Femur (tissue), 1 donor: ENCODE measurements at regions not wholly inside any gene's neighbourhood (a gene's known extent, or its start where the extent isn't known, plus 50 kb on each side); places are given as distances from the start of the nearest gene placed in this dataset.

ENCODE experiments used
- DNase-seq: peaks from one replicate; pipeline ENCODE4 v3.0.0-alpha.2; 2017

GRCh38 chr14:104444159-104445030 lies 135.2 kb upstream of the C14orf180 start:
- no peak for DNase-seq

DNA sequence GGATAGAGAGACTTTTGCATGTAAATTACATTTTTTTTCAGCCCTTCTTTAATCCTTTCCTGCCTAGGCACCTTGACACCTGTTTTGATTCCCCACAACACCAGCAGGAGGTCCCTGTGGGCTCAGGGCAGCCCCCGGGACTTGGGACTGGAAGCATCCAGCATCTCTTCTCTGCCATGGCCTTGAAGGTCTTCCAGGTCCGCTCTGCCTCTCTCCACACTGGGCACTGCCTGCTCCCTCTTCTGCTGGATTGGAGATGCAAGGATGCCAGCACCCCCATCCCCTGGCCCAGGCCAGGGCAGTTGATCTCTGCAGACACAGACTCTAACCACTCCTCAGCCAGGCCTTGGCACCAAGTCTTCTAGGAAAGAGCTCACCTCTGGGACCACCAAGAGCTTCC lies 134.5 kb upstream of the C14orf180 start:
- no peak for DNase-seq

GRCh38 chr14:104445832-104446381 lies 133.7 kb upstream of the C14orf180 start:
- no peak for DNase-seq

DNA sequence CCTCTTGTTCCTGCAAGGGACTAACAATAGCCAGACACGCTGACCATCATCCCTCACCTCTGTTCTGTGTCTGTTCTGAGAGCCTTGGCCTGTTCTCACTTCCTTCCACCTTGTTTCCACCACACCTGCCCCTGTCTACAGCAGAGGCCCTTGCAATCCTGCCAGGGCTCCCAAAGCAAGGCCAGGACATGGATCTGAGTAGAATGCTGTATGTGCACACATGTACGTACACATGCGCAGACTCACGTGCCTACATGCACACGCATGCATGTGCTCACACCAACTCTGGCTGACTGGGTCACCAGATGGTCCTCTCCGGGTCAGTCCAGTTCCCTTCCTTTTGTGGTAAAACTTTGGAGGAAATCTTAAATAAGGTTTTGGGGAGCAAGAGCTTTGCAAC lies 133.0 kb upstream of the C14orf180 start:
- no peak for DNase-seq

- no peak for DNase-seq
Observed at GRCh38 chr14:104447750-104448149, 131.8 kb upstream of the C14orf180 start.

DNA sequence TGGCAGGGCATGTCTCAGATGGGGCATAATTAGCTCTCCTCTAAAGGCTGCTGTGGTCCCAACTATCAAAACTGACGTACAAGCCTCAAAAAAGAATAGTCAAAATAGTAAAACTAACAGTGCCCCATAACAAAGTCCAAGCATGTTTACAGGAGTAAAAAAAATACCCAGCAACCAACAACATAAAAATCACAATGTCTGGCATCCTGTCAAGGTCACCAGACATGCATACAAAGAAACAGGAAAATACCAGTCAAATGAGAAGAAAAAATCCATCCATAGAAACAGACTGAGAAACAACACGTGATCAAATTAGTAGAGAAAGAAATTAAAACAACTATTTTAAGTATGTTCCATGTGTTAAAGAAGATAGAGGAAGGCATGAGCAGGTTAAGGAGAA lies 131.2 kb upstream of the C14orf180 start:
- no peak for DNase-seq

GRCh38 chr14:104448721-104449120 lies 130.8 kb upstream of the C14orf180 start:
- DNase-seq: no peak

DNA sequence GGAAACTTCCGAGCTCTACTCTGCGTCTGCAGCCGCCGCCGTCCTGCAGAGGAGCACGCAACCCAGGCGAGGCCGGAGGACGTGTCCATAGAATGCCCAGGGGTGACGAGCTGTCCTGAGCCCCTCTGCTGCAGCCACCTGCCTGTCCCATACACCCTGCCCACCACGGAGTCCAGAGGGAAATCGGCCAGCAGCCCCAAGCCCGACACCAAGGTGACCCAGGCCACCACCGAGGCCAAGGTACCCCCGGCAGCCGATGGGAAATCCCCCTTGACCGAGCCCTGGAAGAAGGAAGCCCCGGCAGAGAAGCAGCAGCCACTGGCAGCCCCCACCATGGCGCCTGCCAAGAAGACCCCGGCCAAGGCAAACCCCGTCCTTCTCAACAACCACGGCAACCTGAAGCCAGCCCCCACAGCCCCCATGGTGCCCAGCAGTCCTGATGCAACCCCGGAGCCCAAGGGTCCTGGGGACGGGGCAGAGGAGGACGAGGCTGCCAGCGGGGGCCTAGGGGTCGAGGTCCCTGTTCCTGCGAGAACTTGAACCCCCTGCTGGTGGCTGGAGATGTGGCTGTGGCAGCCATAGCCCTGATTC lies 128.7 kb upstream of the C14orf180 start:
- DNase-seq: no peak

DNA sequence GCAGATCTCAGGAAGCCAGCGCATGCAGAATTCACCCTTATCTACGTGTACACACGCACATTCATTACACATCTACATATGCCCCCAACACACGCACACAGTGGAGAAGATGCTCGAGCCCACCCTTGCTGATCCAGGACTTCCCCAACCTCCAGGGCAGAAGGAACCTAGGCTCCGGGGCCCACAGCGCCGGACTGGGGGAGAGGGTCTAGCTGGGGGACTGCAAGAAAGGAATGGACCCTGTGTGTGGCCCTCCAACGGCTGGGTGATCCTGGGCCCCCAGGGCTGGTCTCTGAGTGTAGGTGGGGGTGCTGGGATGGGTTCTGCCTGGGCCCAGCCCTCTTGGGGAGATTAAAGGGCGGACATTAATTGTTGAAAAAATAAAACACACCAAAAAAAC lies 128.1 kb upstream of the C14orf180 start:
- DNase-seq: no peak

GRCh38 chr14:104458845-104459244 lies 120.7 kb upstream of the C14orf180 start:
- no peak for DNase-seq

- DNase-seq: peak; percentile 40
Observed at GRCh38 chr14:104460791-104461651, 118.5 kb upstream of the C14orf180 start.

DNA sequence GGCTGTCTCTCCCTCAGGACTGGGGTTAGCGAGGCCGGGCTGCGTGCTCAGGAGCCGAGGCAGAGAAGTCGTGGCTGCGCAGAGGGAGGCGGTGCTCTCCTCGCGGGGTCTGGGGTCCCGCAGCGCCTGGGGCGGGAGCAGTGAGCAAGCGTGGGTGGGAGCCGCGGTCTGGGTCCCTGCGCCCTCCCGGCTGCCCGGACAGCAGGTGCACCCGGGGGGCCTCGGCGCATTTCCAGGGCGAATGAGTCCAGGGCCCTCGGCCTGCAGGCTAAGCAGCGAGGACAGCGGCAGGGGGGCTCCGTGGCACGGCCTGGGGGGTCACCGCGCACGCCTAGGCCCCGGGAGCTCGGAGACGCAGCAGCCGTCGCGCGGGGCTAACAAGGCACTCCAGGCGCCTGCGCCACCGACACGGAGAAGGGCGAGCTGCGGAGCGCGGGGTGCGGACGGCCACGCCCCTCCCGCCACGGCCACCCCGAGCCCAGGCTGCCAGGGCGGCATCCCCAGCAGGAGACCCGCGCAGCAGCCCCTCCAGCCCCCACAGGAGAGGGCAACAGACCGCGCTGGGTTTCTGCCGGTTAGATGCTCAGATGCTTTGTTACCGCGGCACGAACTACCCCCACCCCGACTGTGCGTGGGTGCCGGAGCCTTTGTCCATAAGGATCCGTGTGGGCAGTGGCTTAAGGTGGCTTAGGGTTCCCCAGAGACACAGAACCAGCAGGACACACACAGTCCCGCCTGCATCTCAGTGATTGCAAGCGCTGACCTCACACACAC lies 117.7 kb upstream of the C14orf180 start:
- DNase-seq: no peak

- DNase-seq: no peak
Observed at GRCh38 chr14:104462651-104463630, 116.6 kb upstream of the C14orf180 start.

DNA sequence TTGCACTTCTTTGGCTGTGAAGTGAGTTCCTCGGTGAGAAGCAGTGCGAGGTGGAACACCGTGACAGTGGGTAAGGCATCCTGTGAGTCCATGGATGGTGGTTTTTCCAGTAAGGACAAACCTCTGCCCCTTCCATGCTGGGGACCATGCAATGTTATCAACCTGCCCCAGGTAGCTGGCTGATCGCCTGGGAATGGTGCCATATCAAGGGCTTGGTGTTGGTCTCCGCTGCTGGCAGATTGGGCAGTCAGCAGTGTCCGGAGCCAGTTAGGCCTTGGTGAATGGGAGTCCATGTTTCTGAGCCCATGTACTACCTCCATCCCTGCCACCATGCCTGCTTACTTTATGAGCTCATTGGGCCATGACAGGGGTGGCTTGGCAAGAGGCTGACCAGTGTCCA lies 114.7 kb upstream of the C14orf180 start:
- no peak for DNase-seq

GRCh38 chr14:104465482-104466390 lies 113.8 kb upstream of the C14orf180 start:
- no peak for DNase-seq

GRCh38 chr14:104467236-104467635 lies 112.3 kb upstream of the C14orf180 start:
- no peak for DNase-seq

GRCh38 chr14:104467641-104468040 lies 111.9 kb upstream of the C14orf180 start:
- no peak for DNase-seq

- no peak for DNase-seq
Observed at GRCh38 chr14:104469591-104469990, 110.0 kb upstream of the C14orf180 start.

- DNase-seq: no peak
Observed at GRCh38 chr14:104470588-104470987, 109.0 kb upstream of the C14orf180 start.

GRCh38 chr14:104471114-104471513 lies 108.5 kb upstream of the C14orf180 start:
- DNase-seq: no peak
